SK-N-SH (cell line): ENCODE measurements at regions not wholly inside any gene's neighbourhood (a gene's known extent, or its start where the extent isn't known, plus 50 kb on each side); places are given as distances from the start of the nearest gene placed in this dataset.

ENCODE experiments used
- CTCF ChIA-PET: fragments of 300-600, 350-600 bp; formaldehyde crosslinking; extraction: SDS; loops from one replicate; lab custom pipeline; 2021; lab: Yijun Ruan, JAX
- POLR2A ChIA-PET: fragments of 350-600 bp; sonication (Branson Sonifier 250); formaldehyde crosslinking; extraction: SDS; loops from one replicate; lab custom pipeline; 2020; ENCODE audit warnings: antibody characterized with exemption, inconsistent platforms; lab: Yijun Ruan, JAX
- DNase-seq: peaks from one replicate; pipeline ENCODE4 v3.0.0; 2012
- H2AFZ ChIP-seq: fragments of 200-600 bp; sonication (generic); 2 replicates; pipeline ENCODE4 v1.8.1; 2016; ENCODE audit warnings: antibody characterized with exemption, mild to moderate bottlenecking, low read depth
- H3F3A ChIP-seq: fragments of 200-600 bp; sonication (generic); replicated peaks from 2 replicates; pipeline ENCODE3; 2016; ENCODE audit warnings: antibody characterized with exemption, mild to moderate bottlenecking; ENCODE audit not compliant: insufficient read depth
- H3K27ac ChIP-seq, 2 experiments: fragments of 200-500 bp in 1 of 2; fragments of 200-600 bp in 1 of 2; sonication (Bioruptor generic) in 1 of 2; sonication (generic), shearing (Covaris generic) in 1 of 2; 2 replicates each; pipeline versions ENCODE4 v1.5.1 to v1.6.1; 2014 to 2016; ENCODE audit warnings: low read depth in 2 of 2, inconsistent platforms in 1 of 2, low read length in 1 of 2, mild to moderate bottlenecking in 1 of 2, mixed read lengths in 1 of 2
- H3K27me3 ChIP-seq: fragments of 200-600 bp; sonication (generic), shearing (Covaris generic); 2 replicates; pipeline ENCODE4 v1.6.1; 2016; ENCODE audit warnings: mixed run types; ENCODE audit not compliant: insufficient read depth
- H3K36me3 ChIP-seq, 2 experiments: fragments of 200-500 bp in 1 of 2; fragments of 200-600 bp in 1 of 2; sonication (Bioruptor generic) in 1 of 2; sonication (generic) in 1 of 2; replicated peaks in 1 of 2; 2 replicates each; pipeline versions ENCODE3 to v1.5.1; 2014 to 2016; ENCODE audit warnings: low read length in 1 of 2, mild to moderate bottlenecking in 1 of 2; ENCODE audit not compliant: insufficient read depth in 2 of 2, control insufficient read depth in 1 of 2
- H3K4me1 ChIP-seq, 2 experiments: fragments of 200-500 bp in 1 of 2; fragments of 200-600 bp in 1 of 2; sonication (Bioruptor generic) in 1 of 2; sonication (generic), shearing (Covaris generic) in 1 of 2; 2 replicates each; pipeline versions ENCODE4 v1.5.1 to v1.6.1; 2014 to 2016; ENCODE audit warnings: low read depth in 1 of 2, low read length in 1 of 2, mixed run types in 1 of 2; ENCODE audit not compliant: insufficient read depth in 2 of 2, control insufficient read depth in 1 of 2
- H3K4me2 ChIP-seq: fragments of 200-600 bp; sonication (generic), shearing (Covaris generic); 2 replicates; pipeline ENCODE4 v1.6.1; 2017; ENCODE audit warnings: mixed run types
- H3K4me3 ChIP-seq, 2 experiments: fragments of 200-500 bp in 1 of 2; fragments of 200-600 bp in 1 of 2; sonication (Bioruptor generic) in 1 of 2; sonication (generic), shearing (Covaris generic) in 1 of 2; 2 replicates each; pipeline versions ENCODE4 v1.5.1 to v1.8.1; 2014 to 2016; ENCODE audit warnings: low read depth in 2 of 2, inconsistent platforms in 1 of 2, low read length in 1 of 2, mild to moderate bottlenecking in 1 of 2, mixed read lengths in 1 of 2, moderate library complexity in 1 of 2
- H3K79me2 ChIP-seq: fragments of 200-600 bp; sonication (generic); 2 replicates; pipeline ENCODE4 v1.8.1; 2017; ENCODE audit warnings: mild to moderate bottlenecking; ENCODE audit not compliant: insufficient read depth
- H3K9ac ChIP-seq: fragments of 200-600 bp; sonication (generic); 2 replicates; pipeline ENCODE4 v1.6.1; 2017; ENCODE audit warnings: mixed run types
- H3K9me2 ChIP-seq: fragments of 200-600 bp; sonication (generic); 2 replicates; pipeline ENCODE4 v1.6.1; 2017; ENCODE audit warnings: mixed run types
- H3K9me3 ChIP-seq: fragments of 200-600 bp; sonication (generic); 2 replicates; pipeline ENCODE4 v1.6.1; 2017; ENCODE audit warnings: mixed run types, mild to moderate bottlenecking, moderate library complexity
- H4K20me1 ChIP-seq: fragments of 200-600 bp; sonication (generic); 2 replicates; pipeline ENCODE4 v1.6.1; 2017; ENCODE audit warnings: mild to moderate bottlenecking, mixed run types; ENCODE audit not compliant: insufficient read depth
- CHD2 ChIP-seq: fragments of 150-350 bp; IDR thresholded peaks from 2 replicates; pipeline ENCODE4 v1.6.1; 2018; ENCODE audit warnings: low read length; ENCODE audit not compliant: partially characterized antibody
- CTCF ChIP-seq: fragments of 200-600 bp; sonication (generic); IDR thresholded peaks from 2 replicates; pipeline ENCODE4 v1.6.1; 2017; ENCODE audit warnings: antibody characterized with exemption, mild to moderate bottlenecking, moderate library complexity
- ELF1 ChIP-seq: IDR thresholded peaks from 2 replicates; pipeline ENCODE4 v1.4.0; 2012
- EP300 ChIP-seq, 2 experiments: IDR thresholded peaks; 2 replicates each; pipeline versions ENCODE4 v1.4.0 to v1.6.1; 2012; ENCODE audit warnings: borderline replicate concordance in 1 of 2, low read depth in 1 of 2, low read length in 1 of 2
- EZH2phosphoT487 ChIP-seq: fragments of 200-600 bp; sonication (generic); IDR thresholded peaks from 2 replicates; pipeline ENCODE4 v1.6.1; 2017; ENCODE audit warnings: low read depth, mixed run types, mild to moderate bottlenecking, antibody characterized with exemption, moderate library complexity, borderline replicate concordance
- FOSL2 ChIP-seq: IDR thresholded peaks from 2 replicates; pipeline ENCODE4 v1.4.0; 2012; ENCODE audit warnings: low read depth, mild to moderate bottlenecking, moderate library complexity, borderline replicate concordance
- FOXM1 ChIP-seq: IDR thresholded peaks from 2 replicates; pipeline ENCODE4 v1.4.0; 2012; ENCODE audit warnings: low read depth, mild to moderate bottlenecking
- GABPA ChIP-seq: IDR thresholded peaks from 2 replicates; pipeline ENCODE4 v1.4.0; 2012; ENCODE audit warnings: low read depth, mild to moderate bottlenecking
- GATA2 ChIP-seq: sonication (generic); formaldehyde crosslinking; IDR thresholded peaks from 2 replicates; pipeline ENCODE4 v1.5.0; 2020; ENCODE audit warnings: mild to moderate bottlenecking, missing genetic modification reagents
- MAX ChIP-seq: IDR thresholded peaks from 2 replicates; pipeline ENCODE4 v1.4.0; 2012; ENCODE audit warnings: low read depth
- MEF2A ChIP-seq: IDR thresholded peaks from 2 replicates; pipeline ENCODE4 v1.4.0; 2012; ENCODE audit warnings: low read depth, borderline replicate concordance
- MXI1 ChIP-seq: IDR thresholded peaks from 2 replicates; pipeline ENCODE4 v1.6.1; 2012; ENCODE audit warnings: mild to moderate bottlenecking, low read depth, low read length, improper control_type of control experiment
- NRF1 ChIP-seq: IDR thresholded peaks from 2 replicates; pipeline ENCODE4 v1.6.1; 2012; ENCODE audit warnings: low read depth, mild to moderate bottlenecking, low read length
- POLR2AphosphoS5 ChIP-seq: IDR thresholded peaks from 2 replicates; pipeline ENCODE4 v1.6.1; 2012; ENCODE audit warnings: low read depth, low read length
- RAD21 ChIP-seq: IDR thresholded peaks from 2 replicates; pipeline ENCODE4 v1.6.1; 2012; ENCODE audit warnings: mild to moderate bottlenecking, low read length
- RCOR1 ChIP-seq: fragments of 150-350 bp; IDR thresholded peaks from 2 replicates; pipeline ENCODE4 v1.6.1; 2017; ENCODE audit warnings: antibody characterized with exemption, low read length
- RFX5 ChIP-seq: IDR thresholded peaks from 2 replicates; pipeline ENCODE4 v1.6.1; 2012; ENCODE audit warnings: mild to moderate bottlenecking, improper control_type of control experiment, low read length
- SIN3A ChIP-seq: IDR thresholded peaks from 2 replicates; pipeline ENCODE4 v1.6.1; 2012; ENCODE audit warnings: low read depth, mild to moderate bottlenecking, low read length, moderate library complexity, borderline replicate concordance
- USF2 ChIP-seq: fragments of 150-350 bp; IDR thresholded peaks from 2 replicates; pipeline ENCODE4 v1.6.1; 2017; ENCODE audit warnings: antibody characterized with exemption, low read length, low read depth, borderline replicate concordance
- YY1 ChIP-seq: IDR thresholded peaks from 2 replicates; pipeline ENCODE4 v1.4.0; 2012; ENCODE audit warnings: low read depth, mild to moderate bottlenecking
- ZBTB33 ChIP-seq: IDR thresholded peaks from 2 replicates; pipeline ENCODE4 v1.4.0; 2012; ENCODE audit warnings: low read depth, borderline replicate concordance
- WGBS: methylation state at CpG from one replicate; pipeline ENCODE4 v1.1.6; 2017; ENCODE audit warnings: low lambda C conversion rate; 5-methylcytosine and 5-hydroxymethylcytosine counted together

- Histone ChIP-seq H4K20me1 (no peaks in the 10 kb centered on the region), H3K36me3 (no peaks in the 10 kb centered on the region), H2AFZ (no peak overlapping the region), H3K27ac (no peak overlapping the region), H3K9me3 (no peaks in the 10 kb centered on the region), H3K4me1 (no peaks in the 10 kb centered on the region), H3K4me3 (no peak overlapping the region), H3K4me2 (no peak overlapping the region)
- CTCF ChIA-PET: no interaction called here
- no peak for TF ChIP-seq POLR2AphosphoS5
- TF ChIP-seq GABPA: no peak
- no peak for TF ChIP-seq USF2
- no peak for TF ChIP-seq FOXM1
- no peak for TF ChIP-seq ELF1
- no peak for TF ChIP-seq RCOR1
- TF ChIP-seq RAD21: no peak
- TF ChIP-seq, all 33 proteins: peak for 0
- no peaks in the 10 kb centered on the region for H3K9me2 ChIP-seq
- no peak overlapping the region for H3K9ac ChIP-seq
- POLR2A ChIA-PET: no interaction called here
- H3K79me2 ChIP-seq: no peaks in the 10 kb centered on the region
- DNase-seq: no peak
- H3K27me3 ChIP-seq: no peaks in the 10 kb centered on the region
- H3F3A ChIP-seq: no peaks in the 10 kb centered on the region
- 60% methylated on average over 6 of the region's 6 CpGs for WGBS
Measured at GRCh38 chr12:105850103-105850968, 288.4 kb downstream of the NUAK1 start.

- TF ChIP-seq FOSL2 (no peak), EZH2phosphoT487 (no peak), CTCF (no peak), NRF1 (no peak), MEF2A (no peak), POLR2AphosphoS5 (no peak), MAX (no peak), FOXM1 (no peak), RFX5 (no peak), YY1 (no peak), MXI1 (no peak), ZBTB33 (no peak), ELF1 (no peak), SIN3A (no peak), GATA2 (no peak), CHD2 (no peak), EP300 (IDR thresholded peaks at IDR 0.05; ENCODE audit: borderline replicate concordance in 1 of 2, low read depth in 1 of 2, low read length in 1 of 2) (no peak)
- Histone ChIP-seq H3F3A (no peaks in the 10 kb centered on the region), H3K27me3 (no peaks in the 10 kb centered on the region), H3K36me3 (no peaks in the 10 kb centered on the region), H4K20me1 (no peaks in the 10 kb centered on the region), H2AFZ (no peak overlapping the region), H3K4me2 (no peak overlapping the region), H3K4me3 (no peak overlapping the region), H3K9ac (no peak overlapping the region), H3K27ac (no peak overlapping the region), H3K79me2 (no peaks in the 10 kb centered on the region), H3K9me2 (no peaks in the 10 kb centered on the region), H3K4me1 (no peaks in the 10 kb centered on the region), H3K9me3 (no peaks in the 10 kb centered on the region)
- ChIA-PET POLR2A (no interaction called here), CTCF (interaction anchor here (1.2 kb wide), 1 partner anchor 284 kb away, joined by 3 read pairs; no protein-coding TSS in a partner anchor)
- no peak for DNase-seq
- 86% methylated on average over 7 of the region's 7 CpGs for WGBS
Measured at GRCh38 chr12:105852496-105852895, 286.3 kb downstream of the NUAK1 start.
